IMR-90 (cell line): ENCODE measurements at regions not wholly inside any gene's neighbourhood (a gene's known extent, or its start where the extent isn't known, plus 50 kb on each side); places are given as distances from the start of the nearest gene placed in this dataset.

ENCODE experiments used
- ATAC-seq: fragments of 200-7000 bp; cut with Tn5 transposase; 2 replicates; pipeline ENCODE4 v1.9.1; 2020; ENCODE audit warnings: low read depth, mild to moderate bottlenecking, moderate library complexity
- BruUV-seq: library from RNA; stranded (reverse); fragments of 400-500 nt; replicated peaks from 2 replicates; lab custom pipeline; 2021; lab: Mats Ljungman, UMichigan
- CTCF ChIA-PET: fragments of 300-600 bp; formaldehyde crosslinking; extraction: SDS; loops from one replicate; lab custom pipeline; 2021; ENCODE audit warnings: antibody characterized with exemption; lab: Yijun Ruan, JAX
- POLR2A ChIA-PET: fragments of 300-600 bp; sonication (Branson Sonifier 250); formaldehyde crosslinking; loops from one replicate; lab custom pipeline; 2022; ENCODE audit warnings: antibody characterized with exemption; ENCODE audit not compliant: unreplicated experiment; lab: Charles Lee
- DNase-seq: peaks from one replicate; pipeline ENCODE4 v3.0.0; 2013
- H2AFZ ChIP-seq: replicated peaks from 2 replicates; pipeline ENCODE3; 2013; ENCODE audit warnings: low read length, mild to moderate bottlenecking; ENCODE audit not compliant: poor library complexity
- H2AK5ac ChIP-seq: 2 replicates; pipeline ENCODE4 v1.6.1; 2013; ENCODE audit warnings: low read depth, low read length, inconsistent platforms
- H2AK9ac ChIP-seq: replicated peaks from 2 replicates; pipeline ENCODE3; 2013; ENCODE audit warnings: mild to moderate bottlenecking, low read depth, low read length, moderate library complexity; ENCODE audit not compliant: poor library complexity
- H2BK120ac ChIP-seq: 2 replicates; pipeline ENCODE4 v1.6.1; 2013; ENCODE audit warnings: low read depth, low read length, inconsistent platforms
- H2BK15ac ChIP-seq: 3 replicates; pipeline ENCODE4 v1.6.1; 2013; ENCODE audit warnings: low read depth, low read length, inconsistent platforms
- H2BK20ac ChIP-seq: 2 replicates; pipeline ENCODE4 v1.6.1; 2013; ENCODE audit warnings: low read depth, mild to moderate bottlenecking, inconsistent platforms, low read length, moderate library complexity
- H2BK5ac ChIP-seq: 2 replicates; pipeline ENCODE4 v1.6.1; 2013; ENCODE audit warnings: mild to moderate bottlenecking, low read depth, low read length, inconsistent platforms; ENCODE audit not compliant: poor library complexity, severe bottlenecking
- H3K14ac ChIP-seq: replicated peaks from 2 replicates; pipeline ENCODE4 v1.6.1; 2013; ENCODE audit warnings: low read depth, low read length, inconsistent platforms
- H3K18ac ChIP-seq: 2 replicates; pipeline ENCODE4 v1.6.1; 2013; ENCODE audit warnings: low read depth, low read length, control low read depth
- H3K23ac ChIP-seq: 2 replicates; pipeline ENCODE4 v1.6.1; 2013; ENCODE audit warnings: low read depth, low read length, inconsistent platforms
- H3K27ac ChIP-seq: 2 replicates; pipeline ENCODE4 v1.5.1; 2013; ENCODE audit warnings: mild to moderate bottlenecking, control low read depth, low read length; ENCODE audit not compliant: insufficient read depth
- H3K27me3 ChIP-seq: 2 replicates; pipeline ENCODE4 v1.6.1; 2013; ENCODE audit warnings: low read length; ENCODE audit not compliant: control insufficient read depth, insufficient read depth
- H3K36me3 ChIP-seq: 2 replicates; pipeline ENCODE4 v1.6.1; 2013; ENCODE audit warnings: low read length, mixed read lengths; ENCODE audit not compliant: control insufficient read depth, insufficient read depth
- H3K4ac ChIP-seq: 2 replicates; pipeline ENCODE4 v1.6.1; 2013; ENCODE audit warnings: low read depth, low read length, inconsistent platforms
- H3K4me1 ChIP-seq: 2 replicates; pipeline ENCODE4 v1.6.1; 2013; ENCODE audit warnings: low read length, mixed read lengths; ENCODE audit not compliant: control insufficient read depth, insufficient read depth
- H3K4me2 ChIP-seq: 2 replicates; pipeline ENCODE4 v1.6.1; 2013; ENCODE audit warnings: low read depth, mild to moderate bottlenecking, control low read depth, low read length, moderate library complexity
- H3K4me3 ChIP-seq: 2 replicates; pipeline ENCODE4 v1.5.1; 2013; ENCODE audit warnings: low read depth, mild to moderate bottlenecking, control low read depth, low read length, moderate library complexity; ENCODE audit not compliant: insufficient read depth
- H3K56ac ChIP-seq: 2 replicates; pipeline ENCODE4 v1.6.1; 2013; ENCODE audit warnings: low read length, inconsistent platforms; ENCODE audit not compliant: insufficient read depth; ENCODE audit errors: extremely low read depth
- H3K79me1 ChIP-seq, 2 experiments: 2 replicates each; pipeline ENCODE4 v1.6.1; 2013; ENCODE audit warnings: low read length in 2 of 2, inconsistent platforms in 1 of 2, low read depth in 1 of 2
- H3K9ac ChIP-seq: 2 replicates; pipeline ENCODE4 v1.6.1; 2013; ENCODE audit warnings: low read depth, low read length, control low read depth
- H3K9me1 ChIP-seq: 2 replicates; pipeline ENCODE4 v1.6.1; 2013; ENCODE audit warnings: low read length, inconsistent platforms; ENCODE audit not compliant: insufficient read depth
- H3K9me3 ChIP-seq: 2 replicates; pipeline ENCODE4 v1.6.1; 2013; ENCODE audit warnings: low read length; ENCODE audit not compliant: control insufficient read depth, insufficient read depth
- H4K20me1 ChIP-seq: 2 replicates; pipeline ENCODE4 v1.6.1; 2013; ENCODE audit warnings: low read length, inconsistent platforms; ENCODE audit not compliant: insufficient read depth
- H4K5ac ChIP-seq: 2 replicates; pipeline ENCODE4 v1.6.1; 2013; ENCODE audit warnings: mild to moderate bottlenecking, low read depth, low read length, control low read depth
- H4K8ac ChIP-seq, 2 experiments: 2 replicates each; pipeline ENCODE4 v1.6.1; 2013; ENCODE audit warnings: low read depth in 2 of 2, low read length in 2 of 2, control low read depth in 1 of 2, inconsistent platforms in 1 of 2
- H4K91ac ChIP-seq: 2 replicates; pipeline ENCODE4 v1.6.1; 2013; ENCODE audit warnings: low read depth, low read length, inconsistent platforms; ENCODE audit not compliant: insufficient read depth
- FOS ChIP-seq: fragments of 150-350 bp; IDR thresholded peaks from 2 replicates; pipeline ENCODE4 v1.6.1; 2016; ENCODE audit warnings: low read depth, low read length
- MAZ ChIP-seq: IDR thresholded peaks from 2 replicates; pipeline ENCODE4 v1.6.1; 2012; ENCODE audit warnings: low read depth, mild to moderate bottlenecking, low read length, improper control_type of control experiment, moderate library complexity, borderline replicate concordance
- RCOR1 ChIP-seq: IDR thresholded peaks from 2 replicates; pipeline ENCODE4 v1.6.1; 2012; ENCODE audit warnings: mild to moderate bottlenecking, low read length, improper control_type of control experiment; ENCODE audit not compliant: insufficient replicate concordance
- WGBS, 2 experiments: methylation state at CpG; one replicate each; pipeline versions ENCODE4 v1.1.5 to v1.1.7; 2013; ENCODE audit warnings: missing lambda C conversion rate in 2 of 2; ENCODE audit not compliant: insufficient read length in 1 of 2; ENCODE audit errors: extremely low coverage in 2 of 2; 5-methylcytosine and 5-hydroxymethylcytosine counted together
- dilution Hi-C: fragments of 300-500 bp; cut with HindIII; formaldehyde crosslinking; loops from one replicate; pipeline ENCODE4 v1.14.3; 2018; ENCODE audit warnings: low sequenced_read_pairs; ENCODE audit not compliant: unreplicated experiment
- in situ Hi-C: fragments of 300-500 bp; cut with MboI; formaldehyde crosslinking; loops from 3 replicates; pipeline ENCODE4 v1.14.3; 2019; ENCODE audit warnings: low sequenced_read_pairs, inconsistent platforms, mixed read lengths
- intact Hi-C: fragments of 100-400 bp; cut with micrococcal nuclease; formaldehyde crosslinking; loops from 2 replicates; pipeline ENCODE4 v1.10.0; 2022
- TF ChIP-seq, protein P1 (sequence below): fragments of 150-350 bp; IDR thresholded peaks from 2 replicates; pipeline ENCODE4 v1.6.1; 2017; ENCODE audit warnings: mild to moderate bottlenecking, antibody characterized with exemption, low read length, low read depth
- TF ChIP-seq, protein P2 (sequence below): fragments of 150-350 bp; IDR thresholded peaks from 2 replicates; pipeline ENCODE4 v1.6.1; 2016; ENCODE audit warnings: low read depth, mild to moderate bottlenecking, low read length, moderate library complexity, borderline replicate concordance
- TF ChIP-seq, protein P3 (sequence below): conservative IDR thresholded peaks from 2 replicates; pipeline ENCODE4 v1.5.1; 2012; ENCODE audit warnings: mild to moderate bottlenecking, low read depth, low read length, improper control_type of control experiment

DNA sequence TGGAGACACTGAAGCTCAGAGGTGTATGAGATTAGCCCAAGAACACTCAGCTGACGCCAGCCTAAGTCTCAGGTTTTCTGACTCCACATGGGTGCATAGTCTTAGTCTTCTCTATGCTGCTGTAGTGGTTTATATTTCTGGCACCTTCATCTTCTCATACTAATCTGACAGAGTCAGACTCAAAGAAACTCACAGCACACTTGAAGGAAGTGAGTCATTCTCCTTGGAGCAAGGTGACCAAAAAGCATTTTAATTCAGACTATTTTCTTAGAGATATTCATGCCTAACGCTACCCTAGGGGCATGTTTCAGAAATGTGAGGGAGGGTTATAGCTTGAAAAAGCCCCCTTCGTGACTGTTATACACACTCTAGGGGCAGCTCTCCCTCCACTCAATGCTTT is 775.3 kb upstream of the ARPP21 start:
- WGBS, 2 experiments, result no CpG with 5 or more reads among the region's 3 CpGs
- peaks cover 9% of the 10 kb centered on the region for H3K9me3 ChIP-seq
- ATAC-seq (no peak), DNase-seq (no peak)
- no peak overlapping the region for H3K56ac ChIP-seq
- no peak overlapping the region for H3K27ac ChIP-seq
- H2BK15ac ChIP-seq, result no peak overlapping the region
- H3K79me1 ChIP-seq, result no peaks in the 10 kb centered on the region
- no TSS peak for BruUV-seq
- dilution Hi-C loops, result no loop called here
- no peak overlapping the region for H3K14ac ChIP-seq
- H3K18ac ChIP-seq, result no peak overlapping the region
- H2AFZ ChIP-seq, result no peak overlapping the region
- no peak overlapping the region for H2BK20ac ChIP-seq
- H3K9me1 ChIP-seq, result no peaks in the 10 kb centered on the region
- no peak overlapping the region for H3K23ac ChIP-seq
- ChIA-PET POLR2A (no interaction called here), CTCF (no interaction called here)
- H3K36me3 ChIP-seq, result no peaks in the 10 kb centered on the region
- no peaks in the 10 kb centered on the region for H4K20me1 ChIP-seq
- intact Hi-C loops, result no loop called here
- no peak overlapping the region for H3K4me3 ChIP-seq
- H2AK5ac ChIP-seq, result no peak overlapping the region
- H3K4ac ChIP-seq, result no peak overlapping the region
- H3K4me1 ChIP-seq, result no peaks in the 10 kb centered on the region
- H3K4me2 ChIP-seq, result no peak overlapping the region
- H2BK5ac ChIP-seq, result no peak overlapping the region
- H2BK120ac ChIP-seq, result no peak overlapping the region
- no peaks in the 10 kb centered on the region for H3K27me3 ChIP-seq
- H4K91ac ChIP-seq, result no peak overlapping the region
- in situ Hi-C loops, result no loop called here
- H4K5ac ChIP-seq, result no peak overlapping the region
- H3K9ac ChIP-seq, result no peak overlapping the region
- TF ChIP-seq MAZ (no peak), FOS (no peak), RCOR1 (no peak)
- TF ChIP-seq, protein P1, sequence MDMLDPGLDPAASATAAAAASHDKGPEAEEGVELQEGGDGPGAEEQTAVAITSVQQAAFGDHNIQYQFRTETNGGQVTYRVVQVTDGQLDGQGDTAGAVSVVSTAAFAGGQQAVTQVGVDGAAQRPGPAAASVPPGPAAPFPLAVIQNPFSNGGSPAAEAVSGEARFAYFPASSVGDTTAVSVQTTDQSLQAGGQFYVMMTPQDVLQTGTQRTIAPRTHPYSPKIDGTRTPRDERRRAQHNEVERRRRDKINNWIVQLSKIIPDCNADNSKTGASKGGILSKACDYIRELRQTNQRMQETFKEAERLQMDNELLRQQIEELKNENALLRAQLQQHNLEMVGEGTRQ, result no peak
- TF ChIP-seq, protein P2, sequence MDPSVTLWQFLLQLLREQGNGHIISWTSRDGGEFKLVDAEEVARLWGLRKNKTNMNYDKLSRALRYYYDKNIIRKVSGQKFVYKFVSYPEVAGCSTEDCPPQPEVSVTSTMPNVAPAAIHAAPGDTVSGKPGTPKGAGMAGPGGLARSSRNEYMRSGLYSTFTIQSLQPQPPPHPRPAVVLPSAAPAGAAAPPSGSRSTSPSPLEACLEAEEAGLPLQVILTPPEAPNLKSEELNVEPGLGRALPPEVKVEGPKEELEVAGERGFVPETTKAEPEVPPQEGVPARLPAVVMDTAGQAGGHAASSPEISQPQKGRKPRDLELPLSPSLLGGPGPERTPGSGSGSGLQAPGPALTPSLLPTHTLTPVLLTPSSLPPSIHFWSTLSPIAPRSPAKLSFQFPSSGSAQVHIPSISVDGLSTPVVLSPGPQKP, result no peak
- TF ChIP-seq, protein P3, sequence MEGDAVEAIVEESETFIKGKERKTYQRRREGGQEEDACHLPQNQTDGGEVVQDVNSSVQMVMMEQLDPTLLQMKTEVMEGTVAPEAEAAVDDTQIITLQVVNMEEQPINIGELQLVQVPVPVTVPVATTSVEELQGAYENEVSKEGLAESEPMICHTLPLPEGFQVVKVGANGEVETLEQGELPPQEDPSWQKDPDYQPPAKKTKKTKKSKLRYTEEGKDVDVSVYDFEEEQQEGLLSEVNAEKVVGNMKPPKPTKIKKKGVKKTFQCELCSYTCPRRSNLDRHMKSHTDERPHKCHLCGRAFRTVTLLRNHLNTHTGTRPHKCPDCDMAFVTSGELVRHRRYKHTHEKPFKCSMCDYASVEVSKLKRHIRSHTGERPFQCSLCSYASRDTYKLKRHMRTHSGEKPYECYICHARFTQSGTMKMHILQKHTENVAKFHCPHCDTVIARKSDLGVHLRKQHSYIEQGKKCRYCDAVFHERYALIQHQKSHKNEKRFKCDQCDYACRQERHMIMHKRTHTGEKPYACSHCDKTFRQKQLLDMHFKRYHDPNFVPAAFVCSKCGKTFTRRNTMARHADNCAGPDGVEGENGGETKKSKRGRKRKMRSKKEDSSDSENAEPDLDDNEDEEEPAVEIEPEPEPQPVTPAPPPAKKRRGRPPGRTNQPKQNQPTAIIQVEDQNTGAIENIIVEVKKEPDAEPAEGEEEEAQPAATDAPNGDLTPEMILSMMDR, result no peak
- H4K8ac ChIP-seq, result no peak overlapping the region
- no peak overlapping the region for H2AK9ac ChIP-seq
